MCF 10A (cell line): ENCODE measurements at regions not wholly inside any gene's neighbourhood (a gene's known extent, or its start where the extent isn't known, plus 50 kb on each side); places are given as distances from the start of the nearest gene placed in this dataset.

Experiments
- BruUV-seq: library from RNA; stranded (reverse); fragments of 400-500 nt; replicated peaks from 2 replicates; lab custom pipeline; 2021; lab: Mats Ljungman, UMichigan
- CTCF ChIA-PET: fragments of 300-600 bp; sonication (Branson Sonifier 250); formaldehyde crosslinking; extraction: SDS; loops from one replicate; lab custom pipeline; 2021; ENCODE audit warnings: antibody characterized with exemption, inconsistent platforms; lab: Yijun Ruan, JAX
- POLR2A ChIA-PET: fragments of 300-600, 350-650 bp; sonication (Branson Sonifier 250); formaldehyde crosslinking; extraction: SDS; loops from one replicate; lab custom pipeline; 2020; ENCODE audit warnings: antibody characterized with exemption, inconsistent platforms; lab: Yijun Ruan, JAX
- DNase-seq: peaks from one replicate; pipeline ENCODE4 v3.0.0-alpha.2; 2018; ENCODE audit not compliant: unreplicated experiment
- H3K27ac Mint-ChIP-seq: one replicate; pipeline ENCODE4 v1.8.0; 2022; ENCODE audit warnings: mild to moderate bottlenecking, low read depth, mixed read lengths; ENCODE audit not compliant: unreplicated experiment
- H3K27me3 Mint-ChIP-seq: one replicate; pipeline ENCODE4 v1.8.0; 2022; ENCODE audit warnings: mixed read lengths; ENCODE audit not compliant: insufficient read depth, unreplicated experiment
- H3K36me3 Mint-ChIP-seq: one replicate; pipeline ENCODE4 v1.8.0; 2022; ENCODE audit warnings: mild to moderate bottlenecking, moderate library complexity, mixed read lengths; ENCODE audit not compliant: insufficient read depth, unreplicated experiment
- H3K4me1 Mint-ChIP-seq: one replicate; pipeline ENCODE4 v1.8.0; 2022; ENCODE audit warnings: mixed read lengths; ENCODE audit not compliant: insufficient read depth, unreplicated experiment
- H3K4me3 Mint-ChIP-seq: one replicate; pipeline ENCODE4 v1.8.0; 2022; ENCODE audit warnings: mild to moderate bottlenecking, moderate library complexity, mixed read lengths; ENCODE audit not compliant: unreplicated experiment
- H3K9me3 Mint-ChIP-seq: one replicate; pipeline ENCODE4 v1.8.0; 2022; ENCODE audit warnings: mixed read lengths; ENCODE audit not compliant: unreplicated experiment
- CTCF ChIP-seq: fragments of 200-600 bp; IDR thresholded peaks from one replicate; pipeline ENCODE4 v1.8.0; 2022; ENCODE audit warnings: antibody characterized with exemption, mild to moderate bottlenecking; ENCODE audit not compliant: unreplicated experiment
- intact Hi-C: fragments of 100-400 bp; cut with micrococcal nuclease; formaldehyde crosslinking; loops from 2 replicates; pipeline ENCODE4 v1.14.1; 2022

- peaks cover 24% of the 10 kb centered on the region for H3K4me1 Mint-ChIP-seq
- ChIA-PET CTCF (interaction anchor here (0.6 kb wide), 1 partner anchor 657 kb away, joined by 3 read pairs; no protein-coding TSS in a partner anchor), POLR2A (interaction anchor here (0.9 to 1.0 kb wide), 2 partner anchors 10 to 18 kb away, joined by 3 read pairs; no protein-coding TSS in a partner anchor)
- no peaks in the 10 kb centered on the region for H3K36me3 Mint-ChIP-seq
- no peak for TF ChIP-seq CTCF
- peak; percentile 93 for DNase-seq
- no peaks in the 10 kb centered on the region for H3K27me3 Mint-ChIP-seq
- intact Hi-C loops, result no loop called here
- BruUV-seq, result no TSS peak
- H3K4me3 Mint-ChIP-seq, result peak overlapping the region; percentile 8
- peak overlapping the region; percentile 57 for H3K27ac Mint-ChIP-seq
- H3K9me3 Mint-ChIP-seq, result no peaks in the 10 kb centered on the region
Observed at GRCh38 chr9:115923903-115924668, 229.5 kb upstream of the PAPPA start.

- peaks cover 24% of the 10 kb centered on the region for H3K4me1 Mint-ChIP-seq
- no peak for TF ChIP-seq CTCF
- intact Hi-C loops, result no loop called here
- no peaks in the 10 kb centered on the region for H3K36me3 Mint-ChIP-seq
- BruUV-seq, result no TSS peak
- ChIA-PET CTCF (interaction anchor here (0.6 to 1.0 kb wide), 4 partner anchors 11 to 656 kb away, joined by 3 to 5 read pairs (median 4); no protein-coding TSS in a partner anchor), POLR2A (interaction anchor here (0.9 to 1.7 kb wide), 2 partner anchors 14 to 17 kb away, joined by 3 to 6 read pairs; no protein-coding TSS in a partner anchor)
- H3K4me3 Mint-ChIP-seq, result no peak overlapping the region
- no peaks in the 10 kb centered on the region for H3K9me3 Mint-ChIP-seq
- H3K27me3 Mint-ChIP-seq, result no peaks in the 10 kb centered on the region
- DNase-seq, result no peak
- peak overlapping the region; percentile 57 for H3K27ac Mint-ChIP-seq
Observed at GRCh38 chr9:115924669-115924987, 229.0 kb upstream of the PAPPA start.

- Mint-ChIP-seq H3K36me3 (no peaks in the 10 kb centered on the region), H3K27me3 (no peaks in the 10 kb centered on the region), H3K9me3 (no peaks in the 10 kb centered on the region), H3K27ac (peak overlapping the region; percentile 57), H3K4me1 (peaks cover 24% of the 10 kb centered on the region), H3K4me3 (no peak overlapping the region)
- no TSS peak for BruUV-seq
- ChIA-PET CTCF (interaction anchor here (0.7 to 1.0 kb wide), 3 partner anchors 13 to 537 kb away, joined by 3 to 4 read pairs (median 4); no protein-coding TSS in a partner anchor), POLR2A (interaction anchor here (1.7 kb wide), 1 partner anchor 13 kb away, joined by 6 read pairs; no protein-coding TSS in a partner anchor)
- no peak for DNase-seq
- intact Hi-C loops, result no loop called here
- no peak for TF ChIP-seq CTCF
Observed at GRCh38 chr9:115925424-115925823, 228.2 kb upstream of the PAPPA start.

GRCh38 chr9:115930472-115930871, 223.1 kb upstream of the PAPPA start:
- TF ChIP-seq CTCF, result no peak
- H3K4me1 Mint-ChIP-seq, result peaks cover 10% of the 10 kb centered on the region
- H3K4me3 Mint-ChIP-seq, result no peak overlapping the region
- intact Hi-C loops, result no loop called here
- H3K9me3 Mint-ChIP-seq, result peaks cover 13% of the 10 kb centered on the region
- no peaks in the 10 kb centered on the region for H3K36me3 Mint-ChIP-seq
- no peaks in the 10 kb centered on the region for H3K27me3 Mint-ChIP-seq
- BruUV-seq, result no TSS peak
- ChIA-PET POLR2A (no interaction called here), CTCF (no interaction called here)
- no peak for DNase-seq
- H3K27ac Mint-ChIP-seq, result peak overlapping the region; percentile 21
